BE2C (cell line): ENCODE measurements at regions not wholly inside any gene's neighbourhood (a gene's known extent, or its start where the extent isn't known, plus 50 kb on each side); places are given as distances from the start of the nearest gene placed in this dataset.
"Not testable (repeated sequence)": the region's sequence is repeated elsewhere in the genome, so short reads cannot be mapped to it uniquely, and the experiment has no call there.

Source experiments
- DNase-seq: peaks from one replicate; pipeline ENCODE4 v3.0.0-alpha.2; 2020
- H3K27me3 ChIP-seq: fragments of 250-450 bp; sonication (Bioruptor Pico); 2 replicates; pipeline ENCODE4 v1.5.1; 2020; ENCODE audit warnings: mild to moderate bottlenecking
- H3K36me3 ChIP-seq: fragments of 250-450 bp; sonication (Bioruptor Pico); 2 replicates; pipeline ENCODE4 v1.5.1; 2020; ENCODE audit warnings: mild to moderate bottlenecking
- H3K4me1 ChIP-seq: fragments of 250-450 bp; sonication (Bioruptor Pico); 2 replicates; pipeline ENCODE4 v1.5.1; 2020
- H3K4me3 ChIP-seq: 2 replicates; pipeline ENCODE4 v1.5.1; 2011; ENCODE audit warnings: low read depth, low read length
- H3K9me3 ChIP-seq: fragments of 250-450 bp; sonication (Bioruptor Pico); 2 replicates; pipeline ENCODE4 v1.5.1; 2020
- TF ChIP-seq, protein P1 (sequence below): IDR thresholded peaks from 2 replicates; pipeline ENCODE4 v1.5.1; 2012; ENCODE audit warnings: mild to moderate bottlenecking, low read depth, low read length

- Histone ChIP-seq H3K4me3 (no peak overlapping the region), H3K9me3 (no peaks in the 10 kb centered on the region), H3K36me3 (no peaks in the 10 kb centered on the region), H3K27me3 (no peaks in the 10 kb centered on the region), H3K4me1 (peaks cover 11% of the 10 kb centered on the region; the same call in 1 of the 2 replicates)
- TF ChIP-seq, protein P1, sequence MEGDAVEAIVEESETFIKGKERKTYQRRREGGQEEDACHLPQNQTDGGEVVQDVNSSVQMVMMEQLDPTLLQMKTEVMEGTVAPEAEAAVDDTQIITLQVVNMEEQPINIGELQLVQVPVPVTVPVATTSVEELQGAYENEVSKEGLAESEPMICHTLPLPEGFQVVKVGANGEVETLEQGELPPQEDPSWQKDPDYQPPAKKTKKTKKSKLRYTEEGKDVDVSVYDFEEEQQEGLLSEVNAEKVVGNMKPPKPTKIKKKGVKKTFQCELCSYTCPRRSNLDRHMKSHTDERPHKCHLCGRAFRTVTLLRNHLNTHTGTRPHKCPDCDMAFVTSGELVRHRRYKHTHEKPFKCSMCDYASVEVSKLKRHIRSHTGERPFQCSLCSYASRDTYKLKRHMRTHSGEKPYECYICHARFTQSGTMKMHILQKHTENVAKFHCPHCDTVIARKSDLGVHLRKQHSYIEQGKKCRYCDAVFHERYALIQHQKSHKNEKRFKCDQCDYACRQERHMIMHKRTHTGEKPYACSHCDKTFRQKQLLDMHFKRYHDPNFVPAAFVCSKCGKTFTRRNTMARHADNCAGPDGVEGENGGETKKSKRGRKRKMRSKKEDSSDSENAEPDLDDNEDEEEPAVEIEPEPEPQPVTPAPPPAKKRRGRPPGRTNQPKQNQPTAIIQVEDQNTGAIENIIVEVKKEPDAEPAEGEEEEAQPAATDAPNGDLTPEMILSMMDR = no peak
- peak; percentile 34 for DNase-seq
These were observed 53.4 kb downstream of the HES1 start for GRCh38 chr3:194189243-194189791.

DNA sequence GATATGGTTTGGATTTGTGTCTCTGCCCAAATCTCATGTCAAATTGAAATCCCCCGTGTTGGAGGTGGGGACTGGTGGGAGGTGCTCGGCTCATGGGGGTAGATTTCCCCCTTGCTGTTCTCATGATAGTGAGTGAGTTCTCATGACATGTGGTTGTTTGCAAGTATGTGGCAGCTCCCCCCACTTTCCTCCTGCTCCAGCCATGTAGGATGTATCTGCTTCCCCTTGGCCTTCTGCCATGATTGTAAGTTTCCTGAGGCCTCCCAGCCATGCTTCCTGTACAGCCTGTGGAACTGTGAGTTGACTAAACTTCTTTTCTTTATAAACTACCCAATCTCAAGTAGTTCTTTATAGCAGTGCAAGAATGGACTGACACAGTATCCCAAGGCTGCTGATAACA lies 55.9 kb downstream of the HES1 start:
- H3K4me1 ChIP-seq, H3K36me3 ChIP-seq, H3K9me3 ChIP-seq, DNase-seq, H3K27me3 ChIP-seq, H3K4me3 ChIP-seq: not testable (repeated sequence)

- no peak for DNase-seq
- TF ChIP-seq, protein P1 = no peak
- Histone ChIP-seq H3K4me3 (no peak overlapping the region), H3K9me3 (no peaks in the 10 kb centered on the region), H3K27me3 (no peaks in the 10 kb centered on the region), H3K4me1 (peaks cover 2% of the 10 kb centered on the region; the same call in 1 of the 2 replicates), H3K36me3 (no peaks in the 10 kb centered on the region)
These were observed 58.3 kb downstream of the HES1 start for GRCh38 chr3:194194051-194194756.

- Histone ChIP-seq H3K36me3 (no peaks in the 10 kb centered on the region), H3K4me3 (no peak overlapping the region), H3K9me3 (no peaks in the 10 kb centered on the region), H3K4me1 (no peaks in the 10 kb centered on the region), H3K27me3 (no peaks in the 10 kb centered on the region)
- no peak for DNase-seq
- TF ChIP-seq, protein P1 = no peak
These were observed 58.8 kb downstream of the HES1 start for GRCh38 chr3:194194757-194195085.

DNA sequence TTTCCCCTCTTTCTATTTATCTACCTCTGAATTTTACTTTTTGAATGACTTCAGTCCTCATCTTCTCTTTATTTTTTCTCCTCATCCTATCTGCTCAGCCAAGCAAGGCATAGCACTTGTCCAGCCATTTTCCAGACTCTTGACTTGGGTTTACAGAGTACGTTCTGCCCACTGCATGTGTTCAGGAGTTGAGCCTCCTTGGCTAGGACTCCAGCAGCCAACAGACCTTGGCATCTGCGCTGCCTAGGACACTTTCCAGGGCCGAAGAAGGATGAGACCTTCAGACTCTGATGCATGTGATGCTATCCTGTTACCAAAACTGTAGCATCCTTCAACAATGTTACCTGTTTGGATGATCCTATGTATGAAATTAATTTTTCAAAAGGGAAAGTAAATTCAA lies 59.7 kb downstream of the HES1 start:
- TF ChIP-seq, protein P1 = no peak
- Histone ChIP-seq H3K4me1 (peaks cover 7% of the 10 kb centered on the region), H3K4me3 (no peak overlapping the region), H3K9me3 (no peaks in the 10 kb centered on the region), H3K36me3 (no peaks in the 10 kb centered on the region), H3K27me3 (no peaks in the 10 kb centered on the region)
- DNase-seq = no peak

DNA sequence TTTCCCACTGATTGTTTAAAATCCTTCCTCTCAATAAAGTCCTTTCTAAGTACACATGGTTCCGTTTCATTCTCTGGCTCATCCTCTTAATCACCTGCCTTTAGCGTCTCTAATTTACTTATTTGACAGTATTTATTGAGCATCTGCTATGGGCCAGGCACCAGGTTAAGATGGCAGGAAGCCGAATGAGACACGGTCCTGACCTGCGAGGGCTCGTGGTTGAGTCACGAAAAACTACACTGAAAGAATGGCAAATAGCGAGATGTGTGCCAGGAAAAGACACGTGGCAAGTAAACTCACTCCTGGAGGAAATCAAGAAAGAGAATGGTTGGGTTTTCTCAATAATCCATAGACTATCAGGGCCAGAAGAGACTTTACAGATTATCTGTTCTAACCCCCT lies 60.9 kb downstream of the HES1 start:
- Histone ChIP-seq H3K4me1 (peaks cover 13% of the 10 kb centered on the region), H3K4me3 (no peak overlapping the region), H3K27me3 (no peaks in the 10 kb centered on the region), H3K36me3 (no peaks in the 10 kb centered on the region), H3K9me3 (no peaks in the 10 kb centered on the region)
- no peak for DNase-seq
- TF ChIP-seq, protein P1 = no peak
